Heart left ventricle (tissue), 16 donors: ENCODE measurements at regions not wholly inside any gene's neighbourhood (a gene's known extent, or its start where the extent isn't known, plus 50 kb on each side); places are given as distances from the start of the nearest gene placed in this dataset.

Experiments
- ATAC-seq, 4 donors: fragments of 200-7000 bp; cut with Tn5 transposase; one replicate each; pipeline ENCODE4 v1.9.1; 2020 to 2022; ENCODE audit warnings: moderate library complexity in 4 of 4, mild to moderate bottlenecking in 3 of 4, moderate number of reproducible peaks in 1 of 4
- DNase-seq, 5 donors: peaks; one replicate each; pipeline ENCODE4 v3.0.0-alpha.2; 2020
- H3K27ac ChIP-seq, 12 donors: fragments of 200-600 bp; sonication (generic) in 4 of 12; one replicate each; pipeline versions ENCODE4 v1.5.0 to v1.8.0; 2016 to 2022; ENCODE audit warnings: mild to moderate bottlenecking in 2 of 12
- H3K27me3 ChIP-seq, 9 donors: fragments of 200-600 bp; sonication (generic) in 2 of 9; one replicate each; pipeline versions ENCODE4 v1.5.1 to v1.8.0; 2016 to 2022; ENCODE audit warnings: mild to moderate bottlenecking in 3 of 9
- H3K36me3 ChIP-seq, 9 donors: fragments of 200-600 bp; sonication (generic) in 2 of 9; one replicate each; pipeline versions ENCODE4 v1.5.0 to v1.8.0; 2018 to 2022; ENCODE audit warnings: mild to moderate bottlenecking in 2 of 9
- H3K4me1 ChIP-seq, 12 donors: fragments of 200-600 bp; sonication (generic) in 4 of 12; one replicate each; pipeline versions ENCODE4 v1.5.0 to v1.8.0; 2016 to 2022; ENCODE audit warnings: mild to moderate bottlenecking in 3 of 12
- H3K4me3 ChIP-seq, 12 donors: fragments of 200-600 bp; sonication (generic) in 4 of 12; one replicate each; pipeline versions ENCODE4 v1.5.0 to v1.8.0; 2017 to 2022; ENCODE audit warnings: mild to moderate bottlenecking in 9 of 12, moderate library complexity in 4 of 12
- H3K9me3 ChIP-seq, 12 donors: fragments of 200-600 bp; sonication (generic) in 4 of 12; one replicate each; pipeline versions ENCODE4 v1.5.0 to v1.8.0; 2016 to 2022; ENCODE audit warnings: mild to moderate bottlenecking in 1 of 12
- CTCF ChIP-seq, 12 donors: fragments of 200-600 bp; sonication (generic) in 4 of 12; IDR thresholded peaks; one replicate each; pipeline versions ENCODE4 v1.5.0 to v1.8.0; 2018 to 2022; ENCODE audit warnings: antibody characterized with exemption in 12 of 12, mild to moderate bottlenecking in 5 of 12
- POLR2A ChIP-seq, 2 donors: fragments of 450-650 bp; IDR thresholded peaks; one replicate each; pipeline ENCODE4 v1.6.1; 2017; ENCODE audit warnings: antibody characterized with exemption in 2 of 2, mild to moderate bottlenecking in 2 of 2, moderate library complexity in 2 of 2
- WGBS, 4 donors: extraction: QIAGEN DNeasy Blood & Tissue Kit in 2 of 4; methylation state at CpG; one replicate each; pipeline versions ENCODE4 v1.1.5 to v1.1.7; 2013 to 2018; 5-methylcytosine and 5-hydroxymethylcytosine counted together
- intact Hi-C, 10 donors: fragments of 100-400 bp; cut with DNase I; formaldehyde crosslinking; loops; one replicate each; pipeline versions ENCODE4 v1.11.1 to v1.14.2; 2022
- donor health status: ischemic (EF 13 %, LVEDD 7.1; RV severe dilation, severe dysfunction).
- donor health status: healthy with polysubstance abuse.
- donor health status: DM: no; HTN: yes; CAD: no.
- donor health status: DM: no; HTN: no; CAD: no.
- donor health status: ischemic (EF 25% LVEDD 6.9; RV normal size, moderate dysfunction).
- donor health status: ischemic (EF 25% LVEDD 5.7; RV mildly dilated, moderate dysfunction).
- donor health status: healthy.
- donor health status: DM: yes; HTN: yes; CAD: no.
- donor health status: ischemic (EF 35%, LVEDD 5.7; RV mildly dilated, moderate dysfunction).
- donor health status: nonischemic (EF 11% LVEDD 7.7; RV severe dilation, severe dysfunction).
- donor health status: DM: yes; HTN: yes; CAD: no.
- donor health status: PGD.
- donor health status: ischemic (EF 29% LVEDD 5.4; RV normal size, mild dysfunction).
- donor health status: nonischemic (EF 23%, LVEDD 6.1; RV moderate dilation, normal function).

GRCh38 chr4:13704035-13704434, 76.5 kb upstream of the BOD1L1 start:
- Histone ChIP-seq H3K27me3 (no peaks in the 10 kb centered on the region), H3K4me3 (no peak overlapping the region), H3K9me3 (no peaks in the 10 kb centered on the region), H3K27ac (peak overlapping the region in 10 of 12 donors; percentile 65 to 95 (median 80)), H3K36me3 (no peaks in the 10 kb centered on the region), H3K4me1 (peaks cover 0 to 30% (median 9%) of the 10 kb centered on the region in 12 donors)
- DNase-seq, result no peak
- intact Hi-C loops, result loop anchor here in 2 of 10 donors (10.0 kb wide), 1 partner anchor 131 kb away; no protein-coding TSS in a partner anchor
- WGBS, 4 donors, result 65 to 71% (median 67%) methylated on average over 2 of the region's 2 CpGs
- no peak for ATAC-seq
- TF ChIP-seq POLR2A (IDR thresholded peaks at IDR 0.05) (no peak), CTCF (IDR thresholded peaks at IDR 0.05) (no peak)

GRCh38 chr4:13704761-13705160, 77.2 kb upstream of the BOD1L1 start:
- no peak overlapping the region for H3K4me3 ChIP-seq
- TF ChIP-seq POLR2A (IDR thresholded peaks at IDR 0.05) (no peak), CTCF (IDR thresholded peaks at IDR 0.05) (no peak)
- ATAC-seq, result no peak
- no peak for DNase-seq
- H3K27ac ChIP-seq, result peak overlapping the region; percentile 65 to 95 (median 80)
- intact Hi-C loops, result loop anchor here in 2 of 10 donors (10.0 kb wide), 1 partner anchor 130 kb away; no protein-coding TSS in a partner anchor
- H3K4me1 ChIP-seq, result peaks cover 0 to 30% (median 9%) of the 10 kb centered on the region in 12 donors
- H3K36me3 ChIP-seq, result no peaks in the 10 kb centered on the region
- H3K27me3 ChIP-seq, result no peaks in the 10 kb centered on the region
- H3K9me3 ChIP-seq, result no peaks in the 10 kb centered on the region

GRCh38 chr4:13705521-13706041, 78.1 kb upstream of the BOD1L1 start:
- Histone ChIP-seq H3K36me3 (no peaks in the 10 kb centered on the region), H3K9me3 (no peaks in the 10 kb centered on the region), H3K27ac (peak overlapping the region; percentile 65 to 95 (median 80)), H3K4me1 (peaks cover 0 to 30% (median 9%) of the 10 kb centered on the region in 12 donors), H3K4me3 (peak overlapping the region in 4 of 12 donors; percentile 3 to 24 (median 14)), H3K27me3 (no peaks in the 10 kb centered on the region)
- 33 to 55% (median 39%) methylated on average over 9 of the region's 9 CpGs for WGBS, 4 donors
- TF ChIP-seq CTCF (IDR thresholded peaks at IDR 0.05) (no peak), POLR2A (IDR thresholded peaks at IDR 0.05) (no peak)
- ATAC-seq, result peak; percentile 93 to 96 (median 94)
- intact Hi-C loops, result loop anchor here in 2 of 10 donors (10.0 kb wide), 1 partner anchor 129 kb away; no protein-coding TSS in a partner anchor
- DNase-seq, result peak; percentile 56 to 78 (median 62)

- intact Hi-C loops, result loop anchor here in 2 of 10 donors (10.0 kb wide), 1 partner anchor 129 kb away; no protein-coding TSS in a partner anchor
- Histone ChIP-seq H3K27ac (peak overlapping the region; percentile 65 to 95 (median 80)), H3K4me3 (peak overlapping the region in 2 of 12 donors; percentile 11 to 24), H3K4me1 (peaks cover 0 to 30% (median 9%) of the 10 kb centered on the region in 12 donors), H3K9me3 (no peaks in the 10 kb centered on the region), H3K27me3 (no peaks in the 10 kb centered on the region), H3K36me3 (no peaks in the 10 kb centered on the region)
- DNase-seq (peak in 4 of 5 donors; percentile 20 to 51 (median 34)), ATAC-seq (peak; percentile 71 to 83 (median 79))
- no peak for TF ChIP-seq CTCF (IDR thresholded peaks at IDR 0.05)
- no peak for TF ChIP-seq POLR2A (IDR thresholded peaks at IDR 0.05)
Measured at GRCh38 chr4:13706120-13706519, 78.6 kb upstream of the BOD1L1 start.
